Heart left ventricle (tissue), 16 donors: ENCODE measurements at regions not wholly inside any gene's neighbourhood (a gene's known extent, or its start where the extent isn't known, plus 50 kb on each side); places are given as distances from the start of the nearest gene placed in this dataset.
"Not testable (repeated sequence)": the region's sequence is repeated elsewhere in the genome, so short reads cannot be mapped to it uniquely, and the experiment has no call there.

Experiments used
- ATAC-seq, 4 donors: fragments of 200-7000 bp; cut with Tn5 transposase; one replicate each; pipeline ENCODE4 v1.9.1; 2020 to 2022; ENCODE audit warnings: moderate library complexity in 4 of 4, mild to moderate bottlenecking in 3 of 4, moderate number of reproducible peaks in 1 of 4
- DNase-seq, 5 donors: peaks; one replicate each; pipeline ENCODE4 v3.0.0-alpha.2; 2020
- H3K27ac ChIP-seq, 12 donors: fragments of 200-600 bp; sonication (generic) in 4 of 12; one replicate each; pipeline versions ENCODE4 v1.5.0 to v1.8.0; 2016 to 2022; ENCODE audit warnings: mild to moderate bottlenecking in 2 of 12
- H3K27me3 ChIP-seq, 9 donors: fragments of 200-600 bp; sonication (generic) in 2 of 9; one replicate each; pipeline versions ENCODE4 v1.5.1 to v1.8.0; 2016 to 2022; ENCODE audit warnings: mild to moderate bottlenecking in 3 of 9
- H3K36me3 ChIP-seq, 9 donors: fragments of 200-600 bp; sonication (generic) in 2 of 9; one replicate each; pipeline versions ENCODE4 v1.5.0 to v1.8.0; 2018 to 2022; ENCODE audit warnings: mild to moderate bottlenecking in 2 of 9
- H3K4me1 ChIP-seq, 12 donors: fragments of 200-600 bp; sonication (generic) in 4 of 12; one replicate each; pipeline versions ENCODE4 v1.5.0 to v1.8.0; 2016 to 2022; ENCODE audit warnings: mild to moderate bottlenecking in 3 of 12
- H3K4me3 ChIP-seq, 12 donors: fragments of 200-600 bp; sonication (generic) in 4 of 12; one replicate each; pipeline versions ENCODE4 v1.5.0 to v1.8.0; 2017 to 2022; ENCODE audit warnings: mild to moderate bottlenecking in 9 of 12, moderate library complexity in 4 of 12
- H3K9me3 ChIP-seq, 12 donors: fragments of 200-600 bp; sonication (generic) in 4 of 12; one replicate each; pipeline versions ENCODE4 v1.5.0 to v1.8.0; 2016 to 2022; ENCODE audit warnings: mild to moderate bottlenecking in 1 of 12
- CTCF ChIP-seq, 12 donors: fragments of 200-600 bp; sonication (generic) in 4 of 12; IDR thresholded peaks; one replicate each; pipeline versions ENCODE4 v1.5.0 to v1.8.0; 2018 to 2022; ENCODE audit warnings: antibody characterized with exemption in 12 of 12, mild to moderate bottlenecking in 5 of 12
- POLR2A ChIP-seq, 2 donors: fragments of 450-650 bp; IDR thresholded peaks; one replicate each; pipeline ENCODE4 v1.6.1; 2017; ENCODE audit warnings: antibody characterized with exemption in 2 of 2, mild to moderate bottlenecking in 2 of 2, moderate library complexity in 2 of 2
- WGBS, 4 donors: extraction: QIAGEN DNeasy Blood & Tissue Kit in 2 of 4; methylation state at CpG; one replicate each; pipeline versions ENCODE4 v1.1.5 to v1.1.7; 2013 to 2018; 5-methylcytosine and 5-hydroxymethylcytosine counted together
- intact Hi-C, 10 donors: fragments of 100-400 bp; cut with DNase I; formaldehyde crosslinking; loops; one replicate each; pipeline versions ENCODE4 v1.11.1 to v1.14.2; 2022
- donor health status: ischemic (EF 13 %, LVEDD 7.1; RV severe dilation, severe dysfunction).
- donor health status: healthy with polysubstance abuse.
- donor health status: DM: no; HTN: yes; CAD: no.
- donor health status: DM: no; HTN: no; CAD: no.
- donor health status: ischemic (EF 25% LVEDD 6.9; RV normal size, moderate dysfunction).
- donor health status: ischemic (EF 25% LVEDD 5.7; RV mildly dilated, moderate dysfunction).
- donor health status: healthy.
- donor health status: DM: yes; HTN: yes; CAD: no.
- donor health status: ischemic (EF 35%, LVEDD 5.7; RV mildly dilated, moderate dysfunction).
- donor health status: nonischemic (EF 11% LVEDD 7.7; RV severe dilation, severe dysfunction).
- donor health status: DM: yes; HTN: yes; CAD: no.
- donor health status: PGD.
- donor health status: ischemic (EF 29% LVEDD 5.4; RV normal size, mild dysfunction).
- donor health status: nonischemic (EF 23%, LVEDD 6.1; RV moderate dilation, normal function).

GRCh38 chr17:14547016-14547415 is 246.1 kb downstream of the HS3ST3B1 start:
- DNase-seq: no peak
- Histone ChIP-seq H3K4me3 (no peak overlapping the region), H3K9me3 (peaks cover 0 to 9% (median 0%) of the 10 kb centered on the region in 12 donors), H3K36me3 (no peaks in the 10 kb centered on the region), H3K27ac (no peak overlapping the region), H3K4me1 (no peaks in the 10 kb centered on the region), H3K27me3 (peaks cover 0 to 19% (median 0%) of the 10 kb centered on the region in 9 donors)
- TF ChIP-seq POLR2A (IDR thresholded peaks at IDR 0.05) (no peak), CTCF (IDR thresholded peaks at IDR 0.05) (no peak)
- WGBS, 4 donors: 68 to 77% (median 72%) methylated on average over 5 of the region's 5 CpGs
- intact Hi-C loops: no loop called here
- no peak for ATAC-seq

- H3K36me3 ChIP-seq: no peaks in the 10 kb centered on the region
- 40 to 58% (median 48%) methylated on average over 11 to 16 of the region's 16 CpGs for WGBS, 4 donors
- H3K27me3 ChIP-seq: peaks cover 0 to 12% (median 0%) of the 10 kb centered on the region in 9 donors
- no peak overlapping the region for H3K27ac ChIP-seq
- intact Hi-C loops: no loop called here
- H3K4me3 ChIP-seq: no peak overlapping the region
- ATAC-seq (no peak), DNase-seq (no peak)
- H3K4me1 ChIP-seq: no peaks in the 10 kb centered on the region
- peaks cover 0 to 9% (median 0%) of the 10 kb centered on the region in 12 donors for H3K9me3 ChIP-seq
- no peak for TF ChIP-seq CTCF (IDR thresholded peaks at IDR 0.05)
- TF ChIP-seq POLR2A (IDR thresholded peaks at IDR 0.05): no peak
Measured at GRCh38 chr17:14545156-14545906, 244.4 kb downstream of the HS3ST3B1 start.

GRCh38 chr17:14541714-14542113 is 240.8 kb downstream of the HS3ST3B1 start:
- DNase-seq: no peak
- TF ChIP-seq POLR2A (IDR thresholded peaks at IDR 0.05) (no peak), CTCF (IDR thresholded peaks at IDR 0.05) (no peak)
- H3K36me3 ChIP-seq: no peaks in the 10 kb centered on the region
- peaks cover 0 to 8% (median 0%) of the 10 kb centered on the region in 9 donors for H3K27me3 ChIP-seq
- intact Hi-C loops: no loop called here
- no peak for ATAC-seq
- WGBS, 4 donors: 62 to 86% (median 71%) methylated on average over 2 of the region's 2 CpGs
- peaks cover 0 to 15% (median 2%) of the 10 kb centered on the region in 12 donors for H3K9me3 ChIP-seq
- H3K27ac ChIP-seq: no peak overlapping the region
- no peak overlapping the region for H3K4me3 ChIP-seq
- no peaks in the 10 kb centered on the region for H3K4me1 ChIP-seq

- no peak for DNase-seq
- 88 to 96% (median 90%) methylated on average over 6 of the region's 6 CpGs for WGBS, 4 donors
- peaks cover 0 to under 1% (median 0%) of the 10 kb centered on the region in 9 donors for H3K27me3 ChIP-seq
- no peaks in the 10 kb centered on the region for H3K36me3 ChIP-seq
- TF ChIP-seq CTCF (IDR thresholded peaks at IDR 0.05) (no peak), POLR2A (IDR thresholded peaks at IDR 0.05) (no peak)
- no peak overlapping the region for H3K4me3 ChIP-seq
- H3K9me3 ChIP-seq: peaks cover 0 to 15% (median 2%) of the 10 kb centered on the region in 12 donors
- intact Hi-C loops: no loop called here
- no peak for ATAC-seq
- H3K4me1 ChIP-seq: no peaks in the 10 kb centered on the region
- no peak overlapping the region for H3K27ac ChIP-seq
Measured at GRCh38 chr17:14539801-14540200, 238.9 kb downstream of the HS3ST3B1 start.

- DNase-seq, H3K4me3 ChIP-seq, ATAC-seq, H3K36me3 ChIP-seq, H3K27me3 ChIP-seq, H3K27ac ChIP-seq, H3K4me1 ChIP-seq, intact Hi-C loops: not testable (repeated sequence)
- 78 to 83% (median 81%) methylated on average over 3 of the region's 3 CpGs for WGBS, 4 donors
- H3K9me3 ChIP-seq: peaks cover 0 to 32% (median 9%) of the 10 kb centered on the region in 12 donors
Measured at GRCh38 chr17:14532242-14532641, 231.4 kb downstream of the HS3ST3B1 start.
